HG02642 (cell line): ENCODE measurements at regions not wholly inside any gene's neighbourhood (a gene's known extent, or its start where the extent isn't known, plus 50 kb on each side); places are given as distances from the start of the nearest gene placed in this dataset.
"Not testable (repeated sequence)": the region's sequence is repeated elsewhere in the genome, so short reads cannot be mapped to it uniquely, and the experiment has no call there.

Experiments
- ATAC-seq: cut with Tn5 transposase; IDR thresholded peaks from one replicate; pipeline ENCODE4 v1.9.1; 2021; ENCODE audit warnings: mild to moderate bottlenecking; ENCODE audit not compliant: unreplicated experiment, poor library complexity

DNA sequence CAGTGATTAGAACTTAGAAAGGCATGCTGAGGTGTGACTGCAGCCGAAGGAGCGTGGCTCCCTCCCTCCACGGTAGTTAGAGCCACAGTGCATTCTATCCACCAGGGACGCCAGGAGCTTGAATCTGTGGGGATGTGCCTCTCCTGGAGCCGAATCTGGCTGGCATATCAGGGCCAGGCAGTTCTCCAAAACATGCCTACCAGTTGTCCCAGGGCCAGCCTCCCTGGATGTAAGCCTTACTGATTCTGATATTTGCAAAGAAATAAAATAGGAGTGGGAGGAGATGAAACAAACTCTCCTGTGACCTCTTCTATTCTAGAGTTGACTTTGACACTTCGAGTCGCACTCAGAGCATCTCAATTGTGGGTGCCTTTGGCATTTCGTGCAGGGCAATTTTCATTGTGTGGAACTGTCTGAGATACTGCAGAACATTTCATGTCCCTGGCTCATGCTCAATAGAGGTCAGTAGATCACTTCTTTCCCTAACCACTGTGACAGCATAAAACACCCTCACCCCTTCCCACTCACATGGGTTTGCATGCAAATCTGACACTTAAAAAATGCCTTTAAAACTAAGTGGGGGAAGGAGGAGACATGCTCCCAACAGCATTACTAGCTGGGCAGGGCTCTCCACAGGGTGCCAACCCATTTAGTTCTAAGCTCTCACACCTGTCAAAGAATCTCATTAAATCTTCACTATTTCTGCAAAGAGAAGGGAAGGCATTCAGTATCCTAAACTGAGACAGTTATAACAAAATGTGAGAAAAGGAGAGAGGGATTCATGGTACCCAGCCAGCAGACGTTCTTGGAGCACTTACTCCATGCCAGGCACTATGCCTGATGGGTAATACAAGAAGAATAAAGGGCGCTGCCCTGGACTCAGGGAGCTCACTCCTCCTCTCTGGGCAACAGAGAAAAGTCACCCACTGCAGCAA is 378.9 kb downstream of the PREX1 start:
- no peak for ATAC-seq

DNA sequence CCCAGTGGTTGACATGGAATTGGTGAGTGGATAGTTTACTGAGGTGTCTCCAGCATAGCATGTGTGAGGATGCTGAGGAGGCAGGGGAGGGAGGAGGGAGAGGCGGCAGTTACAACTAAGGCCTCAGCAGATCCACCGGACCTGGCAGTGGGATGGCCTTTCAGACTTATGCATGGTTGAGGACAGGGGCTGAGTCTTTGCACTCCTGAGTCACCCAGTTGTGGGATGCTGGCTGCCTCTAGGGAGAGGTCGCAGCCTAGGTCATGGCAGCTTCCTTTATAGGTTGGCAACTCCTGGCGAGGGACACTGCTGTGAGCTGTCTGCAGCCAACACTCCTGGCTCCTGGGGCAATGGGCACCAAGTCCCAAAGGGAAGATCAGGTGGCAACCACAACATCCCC is 380.3 kb downstream of the PREX1 start:
- no peak for ATAC-seq

DNA sequence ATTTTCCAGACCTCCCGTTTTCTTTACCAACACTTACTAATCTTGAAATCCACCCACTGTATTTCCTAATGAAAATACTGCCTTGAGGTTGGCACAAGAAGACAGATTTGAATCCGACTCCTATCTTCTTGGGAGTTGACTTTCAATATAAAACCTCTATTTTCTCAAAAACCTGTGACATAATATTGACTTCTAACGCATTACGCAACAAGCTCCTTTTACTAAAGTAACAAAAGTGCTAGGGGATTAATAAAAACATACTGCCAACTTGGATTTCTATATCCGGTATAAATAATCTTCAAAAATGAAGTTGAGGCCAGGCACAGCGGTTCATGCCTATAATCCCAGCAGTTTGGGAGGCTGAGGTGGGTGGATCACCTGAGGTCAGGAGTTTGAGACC is 382.0 kb downstream of the PREX1 start:
- no peak for ATAC-seq

DNA sequence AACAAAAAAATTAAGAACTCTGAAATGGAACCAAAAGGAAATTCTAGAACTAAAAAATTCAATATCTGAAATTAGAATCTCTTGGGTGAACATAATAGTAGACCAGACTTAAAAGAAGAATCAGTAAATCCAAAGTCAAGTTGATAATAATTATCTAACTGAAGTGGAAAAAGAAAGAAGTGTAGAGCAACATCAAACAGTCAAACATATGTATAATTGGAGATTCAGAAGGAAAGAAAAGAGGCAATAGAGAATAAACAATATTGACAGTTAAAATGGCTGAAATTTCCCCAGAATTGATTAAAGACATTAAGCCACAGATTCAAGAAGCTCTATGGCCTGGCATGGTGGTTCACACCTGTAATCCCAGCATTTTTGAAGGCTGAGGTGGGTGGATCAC is 383.6 kb downstream of the PREX1 start:
- no peak for ATAC-seq

DNA sequence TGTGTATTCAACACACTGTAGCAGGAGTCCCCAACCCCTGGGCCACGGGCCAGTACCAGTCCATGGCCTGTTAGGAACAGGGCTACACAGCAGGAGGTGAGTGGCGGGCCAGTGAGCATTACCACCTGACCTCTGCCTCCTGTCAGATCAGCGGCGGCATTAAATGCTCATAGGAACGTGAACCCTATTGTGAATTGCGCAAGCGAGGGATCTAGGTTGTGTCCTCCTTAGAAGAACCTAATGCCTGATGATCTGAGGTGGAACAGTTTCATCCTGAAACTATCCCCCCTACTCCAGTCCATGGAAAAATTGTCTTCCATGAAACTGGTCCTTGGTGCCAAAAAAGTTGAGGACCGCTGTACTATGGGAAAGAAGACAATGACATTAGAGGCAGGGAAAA is 386.9 kb downstream of the PREX1 start:
- no peak for ATAC-seq

DNA sequence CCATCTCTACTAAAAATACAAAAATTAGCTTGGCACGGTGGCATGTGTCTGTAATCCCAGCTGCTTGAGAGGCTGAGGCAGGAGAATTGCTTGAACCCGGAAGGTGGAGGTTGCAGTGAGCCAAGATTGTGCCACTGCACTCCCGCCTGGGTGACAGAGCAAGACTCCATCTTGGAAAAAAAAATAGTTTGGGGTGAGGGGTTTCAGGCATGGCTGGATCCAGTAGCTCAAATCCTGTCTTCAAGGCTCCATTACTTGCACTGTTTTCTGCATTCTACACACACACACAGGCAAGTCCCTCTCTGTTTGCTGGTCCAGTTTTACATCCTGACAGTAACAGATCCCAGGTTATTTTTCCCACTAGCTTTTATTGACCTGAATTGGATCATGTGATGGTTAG is 387.5 kb downstream of the PREX1 start:
- ATAC-seq = not testable (repeated sequence)

DNA sequence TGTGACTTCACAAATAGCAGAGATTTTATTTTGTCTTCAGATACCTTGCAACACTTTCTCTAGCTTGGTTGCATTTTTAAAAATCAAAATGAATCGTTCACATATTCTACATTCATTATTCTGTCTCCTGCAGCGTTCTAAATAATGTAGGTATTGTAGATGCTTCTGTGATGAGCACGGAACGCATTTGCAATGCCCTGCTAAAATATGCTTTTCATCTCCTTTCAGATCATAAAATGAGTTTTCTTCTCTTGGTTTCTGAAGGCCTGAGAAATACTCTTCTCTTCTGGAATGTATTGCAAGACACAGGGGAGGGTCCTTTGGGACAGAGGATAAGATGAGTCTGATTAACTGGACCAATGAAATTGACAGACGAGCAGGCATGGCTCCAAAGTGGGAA is 390.7 kb downstream of the PREX1 start:
- no peak for ATAC-seq

DNA sequence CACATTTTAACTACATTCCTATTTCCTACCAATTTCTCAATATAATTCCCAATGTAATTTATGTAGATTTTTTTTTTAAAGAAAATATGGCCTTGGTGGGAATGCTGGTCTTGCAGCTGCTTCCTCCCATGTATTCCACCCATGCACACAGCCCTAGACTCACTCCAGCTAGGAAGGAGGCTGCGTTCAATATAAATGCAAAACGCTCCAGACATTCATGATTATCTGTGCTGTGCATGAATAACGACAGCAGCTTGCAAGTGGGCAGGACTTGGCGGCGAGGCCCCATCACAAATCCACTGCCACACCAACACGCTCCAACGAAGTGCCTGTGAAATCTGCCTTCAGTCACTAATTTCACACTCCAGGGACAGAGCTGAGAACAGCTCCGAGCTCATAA is 391.2 kb downstream of the PREX1 start:
- not testable (repeated sequence) for ATAC-seq

DNA sequence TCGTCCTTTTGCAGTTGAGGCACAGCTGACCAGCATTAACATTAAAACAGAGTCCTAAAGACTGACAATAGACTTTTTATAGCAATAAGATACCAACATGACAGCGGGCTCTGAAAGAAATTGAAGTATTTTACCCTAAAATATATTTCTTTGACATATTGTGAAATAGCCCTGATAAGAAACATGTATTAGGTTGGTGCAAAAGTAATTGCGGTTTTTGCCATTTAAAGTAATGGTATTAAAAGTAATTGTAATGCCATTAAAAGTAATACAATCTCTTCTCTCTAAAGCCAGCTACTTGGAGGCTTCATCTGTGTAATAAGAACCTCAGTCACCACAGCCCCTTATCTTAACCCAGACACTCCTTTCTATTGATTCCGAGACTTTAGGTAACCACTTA is 394.6 kb downstream of the PREX1 start:
- no peak for ATAC-seq

DNA sequence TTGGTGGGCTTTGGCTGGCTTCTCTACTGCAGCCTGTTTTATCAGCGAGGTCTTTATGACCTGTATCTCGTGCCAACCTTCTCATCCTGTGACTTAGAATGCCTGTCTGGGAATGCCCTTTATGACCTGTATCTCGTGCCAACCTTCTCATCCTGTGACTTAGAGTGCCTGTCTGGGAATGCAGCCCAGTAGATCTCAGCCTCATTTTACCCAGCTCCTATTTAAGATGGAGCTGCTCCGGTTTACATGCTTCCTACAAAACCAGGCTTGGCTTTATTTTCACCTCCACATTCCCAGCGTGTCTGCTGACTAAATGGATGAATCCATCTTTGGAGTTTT is 395.3 kb downstream of the PREX1 start:
- no peak for ATAC-seq

DNA sequence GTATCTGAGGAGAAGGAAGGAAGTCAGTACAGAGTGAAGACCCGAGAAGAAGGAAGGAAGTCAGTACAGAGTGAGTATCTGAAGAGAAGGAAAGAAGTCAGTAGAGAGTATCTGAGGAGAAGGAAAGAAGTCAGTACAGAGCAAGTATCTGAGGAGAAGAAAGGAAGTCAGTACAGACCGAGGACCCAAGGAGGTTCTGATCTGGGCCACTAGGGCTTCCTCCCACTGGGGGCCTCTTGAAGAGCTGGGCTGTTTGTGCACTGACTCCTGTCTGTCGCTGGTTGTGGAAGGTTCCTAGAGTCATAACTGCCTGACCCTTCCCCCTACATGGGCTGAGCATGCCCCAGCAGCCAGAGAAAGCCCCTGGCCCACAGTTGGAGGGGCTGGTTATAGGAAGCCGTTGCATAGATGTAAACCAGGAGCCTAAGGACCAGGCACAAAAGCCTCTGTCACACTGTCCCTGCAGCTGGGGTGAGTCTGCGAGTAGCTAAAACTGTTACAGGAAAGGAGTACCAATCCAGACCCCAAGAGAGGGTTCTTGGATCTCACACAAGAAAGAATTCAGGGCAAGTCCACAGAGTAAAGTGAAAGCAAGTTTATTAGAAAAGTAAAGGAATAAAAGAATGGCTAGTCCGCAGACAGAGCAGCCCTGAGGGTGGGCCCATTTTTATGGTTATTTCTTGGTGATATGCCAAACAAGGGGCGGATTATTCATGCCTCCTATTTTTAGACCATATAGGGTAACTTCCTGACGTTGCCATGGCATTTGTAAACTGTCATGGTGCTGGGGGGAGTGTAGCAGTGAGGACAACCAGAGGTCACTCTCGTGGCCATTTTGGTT is 395.9 kb downstream of the PREX1 start:
- no peak for ATAC-seq

DNA sequence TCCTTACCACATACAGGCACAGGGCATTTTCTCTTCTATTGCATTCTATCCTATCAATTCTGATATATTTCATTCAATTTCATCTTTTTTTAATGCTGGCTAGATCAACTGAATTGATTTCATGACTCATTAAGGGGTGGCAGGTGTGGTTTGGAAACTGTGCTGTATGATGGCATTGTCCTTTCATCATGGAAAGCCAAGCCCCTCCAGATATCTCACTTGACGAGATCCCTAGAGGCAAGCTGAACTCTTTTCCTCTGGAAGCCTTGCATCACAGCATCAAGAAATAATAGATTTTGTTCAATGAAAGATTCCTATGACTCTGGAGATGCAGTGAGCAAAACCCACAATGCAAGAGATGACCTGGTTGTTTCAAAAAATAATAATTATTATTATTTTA is 401.2 kb downstream of the PREX1 start:
- ATAC-seq = no peak

DNA sequence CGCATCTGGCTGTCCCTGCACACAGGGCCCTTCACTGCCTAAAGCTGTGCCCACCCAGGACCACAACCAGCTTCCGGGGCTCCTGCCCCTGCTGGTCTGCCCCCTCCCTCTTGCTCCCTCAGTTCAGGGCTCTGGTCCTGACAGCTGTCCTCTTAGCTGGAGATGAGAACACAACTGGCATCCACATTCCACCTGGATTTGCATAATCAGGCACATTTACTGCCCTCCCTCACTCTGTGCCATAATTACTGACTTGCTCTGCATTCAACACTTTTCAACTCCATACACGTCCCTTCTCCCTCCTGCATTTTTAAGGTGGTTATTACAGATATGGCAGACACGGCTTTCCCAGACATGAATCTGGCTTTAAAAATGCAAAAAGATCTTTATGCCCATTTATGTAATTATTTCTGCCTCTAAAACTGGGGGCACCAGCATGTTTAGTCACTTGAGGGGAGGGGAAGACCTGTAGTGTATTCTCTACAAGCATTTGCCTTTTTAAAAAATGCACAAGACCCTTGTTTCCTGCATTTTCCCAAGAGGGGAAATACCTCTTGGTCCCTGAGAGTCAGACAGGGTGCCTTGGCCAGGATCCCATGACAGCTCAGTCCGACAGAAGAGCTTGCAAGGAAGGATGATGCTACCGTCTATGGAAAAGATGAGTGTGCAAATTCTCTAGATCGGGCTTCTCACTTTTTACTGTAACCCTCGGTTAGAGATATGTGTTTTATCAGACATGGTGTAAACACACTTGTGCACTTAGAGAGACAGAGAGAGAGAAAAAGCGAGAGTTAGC is 401.8 kb downstream of the PREX1 start:
- ATAC-seq = no peak

DNA sequence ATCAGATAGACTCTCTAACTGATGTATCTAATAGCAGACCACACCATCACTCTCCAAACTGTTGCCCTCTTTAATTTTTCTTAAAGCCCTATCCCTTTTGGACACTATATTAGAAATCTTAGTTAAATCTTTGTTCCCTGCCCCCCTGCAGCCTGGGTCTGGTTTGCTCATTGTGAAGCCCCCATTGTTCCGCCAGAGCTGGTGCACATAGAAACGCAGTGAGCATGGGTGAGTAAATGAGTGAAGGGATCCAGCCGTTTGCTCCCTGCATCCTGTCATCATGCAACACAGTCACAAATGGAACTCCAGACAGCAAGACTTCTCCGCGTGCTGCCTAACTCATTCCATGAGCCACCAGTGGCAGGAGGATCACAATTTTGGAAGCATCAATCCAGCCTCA is 402.5 kb downstream of the PREX1 start:
- no peak for ATAC-seq

DNA sequence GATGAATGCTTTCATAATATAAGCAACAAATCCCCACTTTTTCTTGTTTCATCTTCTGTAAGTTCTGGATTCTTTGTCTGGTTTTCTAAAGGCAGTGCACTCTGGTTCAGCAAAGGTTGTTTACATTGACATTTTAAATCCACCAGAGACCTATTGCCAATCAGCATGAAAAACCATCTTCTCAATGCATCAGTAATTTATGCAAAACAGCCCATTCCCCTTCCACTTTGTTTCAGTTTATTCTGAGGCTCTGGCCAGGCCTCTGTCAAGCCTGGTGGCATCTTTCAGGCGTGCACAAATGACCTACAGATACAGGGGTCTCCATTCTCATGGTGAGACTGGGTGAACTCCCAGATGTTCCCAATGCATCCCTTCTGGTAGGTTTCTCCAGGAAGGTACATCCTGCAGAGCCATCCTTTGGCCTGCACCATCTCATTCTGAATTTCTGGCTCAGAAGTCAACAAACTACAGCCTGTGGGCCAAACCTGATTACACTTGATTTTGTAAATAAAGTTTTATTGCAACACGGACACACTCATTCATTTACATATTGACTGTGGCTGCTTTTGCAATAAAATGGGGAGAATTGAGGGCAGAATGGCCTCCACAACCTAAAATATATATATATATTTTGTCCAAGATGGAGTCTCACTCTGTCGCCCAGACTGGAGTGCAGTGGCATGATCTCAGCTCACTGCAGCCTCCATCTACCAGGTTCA is 405.4 kb downstream of the PREX1 start:
- ATAC-seq = no peak

DNA sequence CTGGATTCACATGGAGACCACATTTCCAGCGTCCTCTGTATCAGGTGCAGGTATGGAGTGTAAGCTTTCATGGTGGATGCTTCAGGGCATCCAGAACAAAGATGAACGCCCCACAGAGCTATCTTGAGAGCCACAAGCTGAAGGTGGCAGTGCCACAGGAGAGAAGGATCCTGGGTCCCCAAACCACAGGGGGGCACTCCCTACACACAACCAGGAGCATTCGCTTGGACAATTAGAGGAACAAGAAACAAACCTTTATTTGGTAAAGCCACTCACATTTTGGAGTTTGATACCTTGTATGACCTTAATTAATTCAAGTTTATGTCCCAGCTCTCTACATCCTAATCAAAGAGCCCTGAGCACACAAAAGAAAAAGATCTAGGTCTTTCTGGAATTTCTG is 406.3 kb downstream of the PREX1 start:
- ATAC-seq = no peak

DNA sequence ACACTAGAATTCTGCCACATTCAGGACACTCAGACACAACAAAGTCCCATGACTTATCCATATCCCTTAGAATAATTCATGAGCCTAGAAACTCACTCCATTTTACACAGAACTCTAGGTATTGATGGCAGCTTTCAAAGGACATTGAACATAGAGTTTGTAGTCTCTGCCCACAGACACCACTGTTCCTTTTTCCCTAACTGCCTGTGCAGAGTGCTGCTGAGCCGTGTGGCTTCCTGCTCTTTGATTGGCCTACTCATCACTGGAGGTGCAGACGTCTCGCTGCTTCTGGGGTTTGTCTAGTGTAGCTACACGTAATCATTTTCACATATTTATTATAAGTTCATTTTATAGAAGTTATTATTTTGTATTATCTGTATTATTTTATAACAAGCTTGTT is 407.6 kb downstream of the PREX1 start:
- ATAC-seq = no peak

DNA sequence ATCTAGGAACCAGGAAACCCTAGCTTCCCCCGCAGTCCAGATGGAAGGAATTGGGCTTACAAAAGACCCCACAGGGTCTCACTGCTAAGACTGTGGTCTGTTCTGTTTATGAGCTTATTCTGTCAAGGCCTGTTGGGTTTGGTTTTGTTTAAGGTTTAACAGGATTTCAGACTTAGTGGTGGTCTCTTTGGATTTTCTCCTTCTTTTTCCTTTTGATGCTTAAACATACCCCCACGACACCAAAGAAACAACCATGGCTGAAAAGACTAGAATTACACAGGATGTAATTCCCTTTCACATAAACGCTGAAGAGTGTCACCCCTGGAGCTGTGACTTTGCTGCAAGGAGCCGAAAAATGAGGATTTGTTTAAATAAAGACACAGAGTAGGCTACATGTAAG is 408.6 kb downstream of the PREX1 start:
- no peak for ATAC-seq

DNA sequence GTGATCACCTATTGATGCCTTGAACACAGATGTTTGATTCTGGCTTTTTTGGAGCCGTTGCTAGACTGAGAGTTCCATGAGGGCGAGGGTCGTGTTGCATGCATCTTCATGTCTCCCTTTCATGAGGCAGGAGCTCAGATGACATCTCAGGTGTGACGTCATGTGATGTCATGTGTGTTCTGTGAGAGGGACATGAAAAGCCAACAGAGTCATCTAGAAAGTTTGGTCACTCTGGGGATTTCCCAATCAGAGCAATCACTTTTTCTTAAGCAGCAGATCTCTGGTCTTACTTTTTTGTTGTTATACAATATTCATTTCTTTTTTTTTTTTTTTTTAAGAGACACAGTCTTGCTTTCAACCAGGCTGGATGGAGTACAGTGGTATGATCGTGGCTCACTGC is 411.8 kb downstream of the PREX1 start:
- no peak for ATAC-seq

DNA sequence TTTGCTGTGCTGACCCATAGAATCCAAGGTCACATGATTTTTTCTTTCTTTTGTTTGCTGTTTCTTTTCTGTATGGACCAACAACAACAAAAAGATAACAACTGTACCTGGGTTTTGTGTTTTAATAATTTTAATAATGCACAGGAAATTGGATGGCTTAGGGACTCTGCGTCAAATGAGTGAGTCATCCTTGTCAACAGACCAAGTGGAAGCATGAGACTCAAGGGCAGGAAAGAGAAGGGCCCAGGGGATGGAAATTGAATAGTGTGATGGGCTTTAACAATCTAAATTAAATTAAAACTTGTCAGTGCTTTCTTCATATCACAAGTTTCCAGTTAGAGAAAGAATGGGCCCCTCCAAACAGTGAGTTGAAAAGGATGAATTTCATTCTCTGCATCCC is 413.0 kb downstream of the PREX1 start:
- ATAC-seq = no peak
